ENCODE measurements at regions not wholly inside any gene's neighbourhood (a gene's known extent, or its start where the extent isn't known, plus 50 kb on each side); places are given as distances from the start of the nearest gene placed in this dataset.
"Not testable (repeated sequence)": the region's sequence is repeated elsewhere in the genome, so short reads cannot be mapped to it uniquely, and the experiment has no call there.

GRCh38 chr1:101185421-101185820 is 51.4 kb upstream of the S1PR1 start:
- ChIA-PET CTCF (interaction anchor here (1.3 to 1.4 kb wide), 2 partner anchors 16 to 124 kb away, joined by 3 read pairs; no protein-coding TSS in a partner anchor), POLR2A (interaction anchor here (1.4 to 7.3 kb wide), 4 partner anchors 13 to 59 kb away, joined by 3 to 53 read pairs (median 18); partner anchors contain the start of gene S1PR1)
- H3K4me1 Mint-ChIP-seq = peaks cover 54% of the 10 kb centered on the region

GRCh38 chr1:101183388-101183699 is 53.5 kb upstream of the S1PR1 start:
- no peak for DNase-seq
- ChIA-PET CTCF (no interaction called here), POLR2A (interaction anchor here (1.0 to 2.2 kb wide), 5 partner anchors 10 to 64 kb away, joined by 3 to 11 read pairs (median 5); partner anchors contain the start of gene S1PR1)
- H3K27ac Mint-ChIP-seq = no peak overlapping the region
- H3K27me3 Mint-ChIP-seq = no peaks in the 10 kb centered on the region
- H3K4me3 Mint-ChIP-seq = no peak overlapping the region
- no peaks in the 10 kb centered on the region for H3K9me3 Mint-ChIP-seq
- H3K36me3 Mint-ChIP-seq (ENCODE audit: low read depth) = peaks cover 16% of the 10 kb centered on the region
- H3K4me1 Mint-ChIP-seq = peaks cover 68% of the 10 kb centered on the region

More at GRCh38 chr1:101185421-101185820, 51.4 kb upstream of the S1PR1 start:
- Mint-ChIP-seq H3K27me3 (no peaks in the 10 kb centered on the region), H3K4me3 (no peak overlapping the region), H3K36me3 (ENCODE audit: low read depth) (peaks cover 15% of the 10 kb centered on the region), H3K27ac (no peak overlapping the region), H3K9me3 (no peaks in the 10 kb centered on the region)
- DNase-seq = no peak

GRCh38 chr1:101182627-101183387 is 54.0 kb upstream of the S1PR1 start:
- H3K4me1 Mint-ChIP-seq = peaks cover 66% of the 10 kb centered on the region
- no peak overlapping the region for H3K4me3 Mint-ChIP-seq
- H3K27ac Mint-ChIP-seq = no peak overlapping the region
- ChIA-PET CTCF (no interaction called here), POLR2A (interaction anchor here (1.0 to 2.2 kb wide), 5 partner anchors 11 to 64 kb away, joined by 3 to 11 read pairs (median 5); partner anchors contain the start of gene S1PR1)
- no peaks in the 10 kb centered on the region for H3K27me3 Mint-ChIP-seq
- no peaks in the 10 kb centered on the region for H3K9me3 Mint-ChIP-seq
- no peak for DNase-seq
- H3K36me3 Mint-ChIP-seq (ENCODE audit: low read depth) = peaks cover 16% of the 10 kb centered on the region

- H3K27me3 Mint-ChIP-seq = no peaks in the 10 kb centered on the region
- H3K4me1 Mint-ChIP-seq = peaks cover 69% of the 10 kb centered on the region
- H3K36me3 Mint-ChIP-seq (ENCODE audit: low read depth) = peaks cover 16% of the 10 kb centered on the region
- no peak for DNase-seq
- CTCF ChIA-PET = interaction anchor here (0.7 kb wide), 1 partner anchor 57 kb away, joined by 4 read pairs; no protein-coding TSS in a partner anchor
- H3K9me3 Mint-ChIP-seq = no peaks in the 10 kb centered on the region
- no peak overlapping the region for H3K4me3 Mint-ChIP-seq
- POLR2A ChIA-PET = interaction anchor here (0.6 to 1.1 kb wide), 2 partner anchors 18 to 54 kb away, joined by 3 to 4 read pairs; no protein-coding TSS in a partner anchor
- H3K27ac Mint-ChIP-seq = peak overlapping the region; percentile 64
Measured at GRCh38 chr1:101181930-101182329, 54.9 kb upstream of the S1PR1 start.

GRCh38 chr1:101178688-101179491 is 57.9 kb upstream of the S1PR1 start:
- H3K27me3 Mint-ChIP-seq = no peaks in the 10 kb centered on the region
- peaks cover 15% of the 10 kb centered on the region for H3K36me3 Mint-ChIP-seq (ENCODE audit: low read depth)
- H3K4me1 Mint-ChIP-seq = peaks cover 69% of the 10 kb centered on the region
- DNase-seq = no peak
- H3K4me3 Mint-ChIP-seq = peak overlapping the region; percentile 69
- ChIA-PET POLR2A (interaction anchor here (0.8 to 5.9 kb wide), 29 partner anchors 9 to 283 kb away, joined by 3 to 133 read pairs (median 4); partner anchors contain the start of genes DPH5, S1PR1 and SLC30A7), CTCF (interaction anchor here (0.8 to 1.9 kb wide), 3 partner anchors 9 to 60 kb away, joined by 3 to 12 read pairs (median 8); no protein-coding TSS in a partner anchor)
- no peaks in the 10 kb centered on the region for H3K9me3 Mint-ChIP-seq
- peak overlapping the region; percentile 97 for H3K27ac Mint-ChIP-seq

- H3K9me3 Mint-ChIP-seq = peaks cover 2% of the 10 kb centered on the region
- ChIA-PET CTCF (interaction anchor here (0.8 to 1.9 kb wide), 3 partner anchors 8 to 60 kb away, joined by 3 to 12 read pairs (median 8); no protein-coding TSS in a partner anchor), POLR2A (interaction anchor here (0.8 to 5.9 kb wide), 28 partner anchors 9 to 282 kb away, joined by 3 to 133 read pairs (median 4); partner anchors contain the start of genes DPH5, S1PR1 and SLC30A7)
- no peaks in the 10 kb centered on the region for H3K27me3 Mint-ChIP-seq
- H3K27ac Mint-ChIP-seq = peak overlapping the region; percentile 97
- H3K4me1 Mint-ChIP-seq = peaks cover 69% of the 10 kb centered on the region
- peaks cover 21% of the 10 kb centered on the region for H3K36me3 Mint-ChIP-seq (ENCODE audit: low read depth)
- DNase-seq = no peak
- H3K4me3 Mint-ChIP-seq = peak overlapping the region; percentile 69
Measured at GRCh38 chr1:101178341-101178687, 58.5 kb upstream of the S1PR1 start.

- Mint-ChIP-seq H3K4me3 (no peak overlapping the region), H3K27ac (no peak overlapping the region), H3K36me3 (ENCODE audit: low read depth) (peaks cover 16% of the 10 kb centered on the region), H3K9me3 (peaks cover 5% of the 10 kb centered on the region), H3K4me1 (peaks cover 52% of the 10 kb centered on the region), H3K27me3 (no peaks in the 10 kb centered on the region)
- POLR2A ChIA-PET = interaction anchor here (5.9 kb wide), 1 partner anchor 61 kb away, joined by 133 read pairs; the partner anchor contains the start of gene S1PR1
- DNase-seq = no peak
- CTCF ChIA-PET = interaction anchor here (0.7 to 2.6 kb wide), 2 partner anchors 30 to 62 kb away, joined by 3 to 5 read pairs; no protein-coding TSS in a partner anchor
Measured at GRCh38 chr1:101175886-101176285, 60.9 kb upstream of the S1PR1 start.

GRCh38 chr1:101175466-101175865 is 61.4 kb upstream of the S1PR1 start:
- peaks cover 16% of the 10 kb centered on the region for H3K36me3 Mint-ChIP-seq (ENCODE audit: low read depth)
- POLR2A ChIA-PET = interaction anchor here (5.9 kb wide), 1 partner anchor 62 kb away, joined by 133 read pairs; the partner anchor contains the start of gene S1PR1
- H3K27ac Mint-ChIP-seq = no peak overlapping the region
- CTCF ChIA-PET = interaction anchor here (0.7 to 2.6 kb wide), 2 partner anchors 31 to 63 kb away, joined by 3 to 5 read pairs; no protein-coding TSS in a partner anchor
- no peak for DNase-seq
- peaks cover 52% of the 10 kb centered on the region for H3K4me1 Mint-ChIP-seq
- H3K27me3 Mint-ChIP-seq = no peaks in the 10 kb centered on the region
- H3K4me3 Mint-ChIP-seq = no peak overlapping the region
- peaks cover 5% of the 10 kb centered on the region for H3K9me3 Mint-ChIP-seq

GRCh38 chr1:101174722-101175121 is 62.1 kb upstream of the S1PR1 start:
- CTCF ChIA-PET = interaction anchor here (2.6 kb wide), 1 partner anchor 63 kb away, joined by 5 read pairs; no protein-coding TSS in a partner anchor
- H3K9me3 Mint-ChIP-seq = peaks cover 5% of the 10 kb centered on the region
- H3K36me3 Mint-ChIP-seq (ENCODE audit: low read depth) = peaks cover 13% of the 10 kb centered on the region
- no peak overlapping the region for H3K4me3 Mint-ChIP-seq
- POLR2A ChIA-PET = interaction anchor here (1.7 to 5.9 kb wide), 2 partner anchors 24 to 63 kb away, joined by 4 to 133 read pairs; partner anchors contain the start of gene S1PR1
- peaks cover 46% of the 10 kb centered on the region for H3K4me1 Mint-ChIP-seq
- peak overlapping the region; percentile 2 for H3K27ac Mint-ChIP-seq
- no peak for DNase-seq
- H3K27me3 Mint-ChIP-seq = no peaks in the 10 kb centered on the region

GRCh38 chr1:101174298-101174697 is 62.5 kb upstream of the S1PR1 start:
- H3K9me3 Mint-ChIP-seq, H3K27me3 Mint-ChIP-seq, DNase-seq, H3K4me3 Mint-ChIP-seq, H3K27ac Mint-ChIP-seq: not testable (repeated sequence)
- ChIA-PET POLR2A (interaction anchor here (1.7 to 5.9 kb wide), 2 partner anchors 24 to 63 kb away, joined by 4 to 133 read pairs; partner anchors contain the start of gene S1PR1), CTCF (interaction anchor here (2.6 kb wide), 1 partner anchor 64 kb away, joined by 5 read pairs; no protein-coding TSS in a partner anchor)
- H3K36me3 Mint-ChIP-seq (ENCODE audit: low read depth) = peaks cover 13% of the 10 kb centered on the region
- H3K4me1 Mint-ChIP-seq = peaks cover 42% of the 10 kb centered on the region

GRCh38 chr1:101170506-101171050 is 66.2 kb upstream of the S1PR1 start:
- DNase-seq = no peak
- Mint-ChIP-seq H3K4me3 (no peak overlapping the region), H3K9me3 (peaks cover 5% of the 10 kb centered on the region), H3K36me3 (ENCODE audit: low read depth) (peaks cover 27% of the 10 kb centered on the region), H3K27me3 (no peaks in the 10 kb centered on the region), H3K27ac (no peak overlapping the region), H3K4me1 (peaks cover 40% of the 10 kb centered on the region)
- ChIA-PET CTCF (interaction anchor here (0.7 kb wide), 1 partner anchor 8 kb away, joined by 3 read pairs; no protein-coding TSS in a partner anchor), POLR2A (no interaction called here)

- Mint-ChIP-seq H3K9me3 (no peaks in the 10 kb centered on the region), H3K27me3 (no peaks in the 10 kb centered on the region), H3K36me3 (ENCODE audit: low read depth) (peaks cover 22% of the 10 kb centered on the region), H3K27ac (no peak overlapping the region), H3K4me1 (peaks cover 30% of the 10 kb centered on the region), H3K4me3 (no peak overlapping the region)
- POLR2A ChIA-PET = interaction anchor here (0.6 to 1.6 kb wide), 3 partner anchors 10 to 68 kb away, joined by 3 to 10 read pairs (median 5); no protein-coding TSS in a partner anchor
- DNase-seq = no peak
- CTCF ChIA-PET = no interaction called here
Measured at GRCh38 chr1:101167891-101168290, 68.9 kb upstream of the S1PR1 start.
